ENCODE measurements at regions not wholly inside any gene's neighbourhood (a gene's known extent, or its start where the extent isn't known, plus 50 kb on each side); places are given as distances from the start of the nearest gene placed in this dataset.

DNA sequence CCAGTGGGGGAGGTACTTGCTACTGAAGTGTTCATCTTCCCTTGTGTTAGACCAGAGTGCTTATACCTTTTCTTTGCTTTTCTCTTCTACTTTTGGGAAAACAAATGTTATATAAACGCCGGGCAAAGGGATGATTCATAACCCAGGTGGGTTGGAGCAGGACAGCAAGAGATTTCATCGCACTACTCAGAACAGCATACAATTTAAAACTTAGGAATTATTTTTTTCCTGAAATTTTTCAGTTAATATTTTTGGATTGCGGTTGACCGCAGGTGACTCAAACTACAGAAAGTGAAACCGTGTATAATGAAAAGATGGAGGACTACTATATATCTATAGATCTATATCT, 270.0 kb upstream of the RGMA start:
- no peaks in the 10 kb centered on the region for H3K36me3 ChIP-seq
- H3K27ac ChIP-seq = peak overlapping the region in 1 of 12 donors; percentile 62
- 77 to 92% (median 86%) methylated on average over 6 of the region's 6 CpGs for WGBS, 4 donors

DNA sequence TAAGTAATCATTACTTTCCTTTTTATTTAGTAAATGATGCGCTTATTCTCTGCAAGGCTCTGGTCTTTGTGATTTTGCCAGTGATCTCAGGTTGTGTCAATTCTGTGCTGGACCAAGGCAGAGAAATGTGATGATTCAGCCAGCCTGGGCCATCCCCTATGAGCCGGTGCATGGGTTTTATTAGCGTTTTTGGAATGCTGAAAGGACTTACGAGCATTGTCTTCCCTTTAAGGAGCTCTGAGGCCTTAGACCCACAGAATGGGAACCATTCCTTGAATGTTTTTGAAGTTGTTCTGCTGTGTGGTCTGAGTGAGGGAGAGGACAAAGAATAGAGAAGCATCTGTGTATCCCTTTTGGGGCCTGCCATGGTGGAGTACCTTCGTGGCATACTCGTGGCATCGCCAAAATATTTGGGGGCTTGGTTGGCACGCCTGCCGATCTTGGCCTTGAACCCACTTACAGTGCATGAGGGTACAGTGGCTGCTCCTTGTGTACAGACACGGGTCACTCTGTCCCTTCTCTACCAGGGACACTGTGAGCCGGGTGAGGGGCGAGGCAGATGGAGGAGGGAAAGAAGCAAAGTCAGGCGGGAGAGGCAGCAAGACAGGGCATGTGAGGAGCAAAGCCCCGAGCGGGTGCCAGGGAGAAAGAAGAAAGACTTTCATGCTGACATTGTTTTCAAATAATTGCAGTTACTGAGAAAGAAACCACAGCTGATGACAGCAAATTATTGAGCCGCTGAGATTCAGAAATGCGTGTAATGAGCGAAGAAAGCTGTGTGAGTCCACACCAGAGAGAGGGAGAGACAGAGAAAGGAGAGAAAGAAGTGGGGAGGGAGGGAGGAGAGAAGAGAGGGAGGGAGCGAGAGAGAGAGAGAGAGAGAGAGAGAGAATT, 269.4 kb upstream of the RGMA start:
- 82 to 85% (median 84%) methylated on average over 19 of the region's 19 CpGs for WGBS, 4 donors
- H3K27me3 ChIP-seq = peaks cover 0 to 15% (median 0%) of the 10 kb centered on the region in 9 donors
- no peaks in the 10 kb centered on the region for H3K4me1 ChIP-seq
- ATAC-seq (no peak), DNase-seq (no peak)
- peak overlapping the region in 1 of 12 donors; percentile 62 for H3K27ac ChIP-seq
- no peaks in the 10 kb centered on the region for H3K36me3 ChIP-seq
- no peak overlapping the region for H3K4me3 ChIP-seq
- intact Hi-C loops (cut with DNase I) = no loop called here
- no peaks in the 10 kb centered on the region for H3K9me3 ChIP-seq
- TF ChIP-seq, protein P1, sequence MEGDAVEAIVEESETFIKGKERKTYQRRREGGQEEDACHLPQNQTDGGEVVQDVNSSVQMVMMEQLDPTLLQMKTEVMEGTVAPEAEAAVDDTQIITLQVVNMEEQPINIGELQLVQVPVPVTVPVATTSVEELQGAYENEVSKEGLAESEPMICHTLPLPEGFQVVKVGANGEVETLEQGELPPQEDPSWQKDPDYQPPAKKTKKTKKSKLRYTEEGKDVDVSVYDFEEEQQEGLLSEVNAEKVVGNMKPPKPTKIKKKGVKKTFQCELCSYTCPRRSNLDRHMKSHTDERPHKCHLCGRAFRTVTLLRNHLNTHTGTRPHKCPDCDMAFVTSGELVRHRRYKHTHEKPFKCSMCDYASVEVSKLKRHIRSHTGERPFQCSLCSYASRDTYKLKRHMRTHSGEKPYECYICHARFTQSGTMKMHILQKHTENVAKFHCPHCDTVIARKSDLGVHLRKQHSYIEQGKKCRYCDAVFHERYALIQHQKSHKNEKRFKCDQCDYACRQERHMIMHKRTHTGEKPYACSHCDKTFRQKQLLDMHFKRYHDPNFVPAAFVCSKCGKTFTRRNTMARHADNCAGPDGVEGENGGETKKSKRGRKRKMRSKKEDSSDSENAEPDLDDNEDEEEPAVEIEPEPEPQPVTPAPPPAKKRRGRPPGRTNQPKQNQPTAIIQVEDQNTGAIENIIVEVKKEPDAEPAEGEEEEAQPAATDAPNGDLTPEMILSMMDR (IDR thresholded peaks at IDR 0.05) = no peak
- TF ChIP-seq POLR2A (IDR thresholded peaks at IDR 0.05) = no peak

More for the DNA sequence above, 270.0 kb upstream of the RGMA start:
- TF ChIP-seq, protein P1 (IDR thresholded peaks at IDR 0.05) = no peak
- Histone ChIP-seq H3K9me3 (no peaks in the 10 kb centered on the region), H3K4me3 (no peak overlapping the region), H3K27me3 (peaks cover 0 to 22% (median 0%) of the 10 kb centered on the region in 9 donors), H3K4me1 (no peaks in the 10 kb centered on the region)
- intact Hi-C loops (cut with DNase I) = no loop called here
- no peak for ATAC-seq
- DNase-seq = no peak

DNA sequence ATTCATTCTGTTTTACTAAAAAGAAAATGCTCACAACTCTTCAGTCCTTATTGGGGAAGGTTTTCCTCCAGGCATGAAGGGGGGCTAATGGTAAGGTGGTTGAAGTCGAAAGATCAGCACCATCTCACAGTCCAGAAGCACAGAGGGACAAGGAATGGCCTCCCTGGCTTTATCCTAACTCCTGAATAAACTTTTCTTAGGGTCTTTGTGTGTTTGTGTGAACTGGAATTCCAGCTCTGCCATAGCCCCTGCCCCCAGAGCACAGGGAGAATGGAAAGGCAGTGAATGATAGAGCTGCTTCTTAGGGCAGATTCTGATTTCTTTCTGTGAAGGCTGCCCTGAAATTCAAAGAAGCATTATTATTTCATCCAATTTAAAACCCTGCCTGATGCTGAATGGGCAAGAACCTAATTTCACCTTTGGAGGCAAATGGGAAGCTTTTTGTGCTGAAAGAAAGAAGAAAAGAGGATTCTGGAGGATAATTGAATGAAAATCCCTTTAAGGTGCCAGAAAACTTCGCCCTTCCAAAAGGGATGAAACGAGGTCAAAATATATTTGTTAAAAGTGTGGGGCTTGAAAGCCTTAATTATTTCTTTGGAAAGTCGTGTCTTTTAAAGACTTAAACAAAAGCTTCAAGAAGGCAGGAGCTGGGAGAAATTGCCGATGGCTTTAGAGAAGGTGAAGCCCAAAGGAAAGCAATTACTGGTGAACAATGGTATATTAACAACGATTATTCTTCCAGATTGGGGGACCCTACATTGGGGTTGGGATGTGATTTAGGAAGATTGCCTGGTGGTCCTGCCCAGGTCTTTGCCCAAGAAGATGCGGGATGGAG, 259.9 kb upstream of the RGMA start:
- ATAC-seq = no peak
- H3K27me3 ChIP-seq = peaks cover 0 to 34% (median 0%) of the 10 kb centered on the region in 9 donors
- no peaks in the 10 kb centered on the region for H3K36me3 ChIP-seq
- intact Hi-C loops (cut with DNase I) = no loop called here
- 80 to 83% (median 80%) methylated on average over 7 of the region's 7 CpGs for WGBS, 4 donors
- TF ChIP-seq, protein P1 (IDR thresholded peaks at IDR 0.05) = no peak
- TF ChIP-seq POLR2A (IDR thresholded peaks at IDR 0.05) = no peak
- no peak for DNase-seq
- no peak overlapping the region for H3K4me3 ChIP-seq
- H3K9me3 ChIP-seq = no peaks in the 10 kb centered on the region
- no peak overlapping the region for H3K27ac ChIP-seq
- H3K4me1 ChIP-seq = no peaks in the 10 kb centered on the region

DNA sequence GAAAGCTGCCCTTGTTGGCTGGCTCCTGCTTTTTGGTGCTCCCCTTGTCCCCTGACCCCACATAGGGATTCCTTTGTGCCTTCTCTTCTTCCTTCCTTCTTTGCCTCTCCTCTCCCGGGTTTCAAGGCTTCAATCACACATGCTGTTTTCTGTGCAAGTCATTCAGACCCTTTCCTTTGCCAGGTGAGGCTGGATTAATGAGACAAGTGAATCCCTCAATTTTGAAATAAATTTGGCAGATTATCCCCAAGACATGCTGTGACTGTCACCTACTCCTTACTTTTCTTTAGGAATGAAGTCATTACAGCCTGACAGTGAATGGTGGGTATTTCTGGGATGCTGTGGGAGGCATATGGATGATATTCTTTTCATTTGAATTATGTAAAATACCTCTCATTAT, 259.0 kb upstream of the RGMA start:
- H3K27me3 ChIP-seq = peaks cover 0 to 38% (median 0%) of the 10 kb centered on the region in 9 donors
- no peak overlapping the region for H3K27ac ChIP-seq
- no peak overlapping the region for H3K4me3 ChIP-seq
- intact Hi-C loops (cut with DNase I) = no loop called here
- H3K9me3 ChIP-seq = no peaks in the 10 kb centered on the region
- DNase-seq = no peak
- WGBS, 4 donors = 59 to 71% (median 68%) methylated on average over 1 of the region's 1 CpG
- no peaks in the 10 kb centered on the region for H3K4me1 ChIP-seq
- no peak for ATAC-seq
- H3K36me3 ChIP-seq = no peaks in the 10 kb centered on the region
- TF ChIP-seq, protein P1 (IDR thresholded peaks at IDR 0.05) = no peak
- no peak for TF ChIP-seq POLR2A (IDR thresholded peaks at IDR 0.05)
